ENCODE measurements at regions not wholly inside any gene's neighbourhood (a gene's known extent, or its start where the extent isn't known, plus 50 kb on each side); places are given as distances from the start of the nearest gene placed in this dataset.

DNA sequence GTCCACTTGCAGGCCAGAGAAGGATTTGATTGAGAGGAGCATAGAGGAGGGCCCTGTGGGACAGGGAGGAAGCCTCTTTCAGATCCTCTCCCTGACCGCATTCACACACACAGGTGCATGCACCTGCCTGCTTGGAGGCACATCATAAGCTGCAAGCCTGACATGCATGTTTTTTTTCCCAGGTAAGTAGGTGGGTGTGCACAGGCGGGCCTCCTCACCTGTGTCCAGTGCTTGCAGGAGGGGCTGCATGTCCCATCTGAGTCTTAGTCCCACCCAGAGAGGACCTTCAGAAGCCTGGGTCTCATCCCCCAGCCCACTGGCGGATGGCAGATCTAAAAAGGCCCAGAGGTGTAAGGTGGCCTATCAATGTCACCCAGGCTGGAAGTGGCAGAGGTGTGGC lies 130.8 kb downstream of the TMEM132E start:
- DNase-seq = no peak
- no peaks in the 10 kb centered on the region for H3K36me3 ChIP-seq (ENCODE audit: low read depth)
- TF ChIP-seq, protein P1, sequence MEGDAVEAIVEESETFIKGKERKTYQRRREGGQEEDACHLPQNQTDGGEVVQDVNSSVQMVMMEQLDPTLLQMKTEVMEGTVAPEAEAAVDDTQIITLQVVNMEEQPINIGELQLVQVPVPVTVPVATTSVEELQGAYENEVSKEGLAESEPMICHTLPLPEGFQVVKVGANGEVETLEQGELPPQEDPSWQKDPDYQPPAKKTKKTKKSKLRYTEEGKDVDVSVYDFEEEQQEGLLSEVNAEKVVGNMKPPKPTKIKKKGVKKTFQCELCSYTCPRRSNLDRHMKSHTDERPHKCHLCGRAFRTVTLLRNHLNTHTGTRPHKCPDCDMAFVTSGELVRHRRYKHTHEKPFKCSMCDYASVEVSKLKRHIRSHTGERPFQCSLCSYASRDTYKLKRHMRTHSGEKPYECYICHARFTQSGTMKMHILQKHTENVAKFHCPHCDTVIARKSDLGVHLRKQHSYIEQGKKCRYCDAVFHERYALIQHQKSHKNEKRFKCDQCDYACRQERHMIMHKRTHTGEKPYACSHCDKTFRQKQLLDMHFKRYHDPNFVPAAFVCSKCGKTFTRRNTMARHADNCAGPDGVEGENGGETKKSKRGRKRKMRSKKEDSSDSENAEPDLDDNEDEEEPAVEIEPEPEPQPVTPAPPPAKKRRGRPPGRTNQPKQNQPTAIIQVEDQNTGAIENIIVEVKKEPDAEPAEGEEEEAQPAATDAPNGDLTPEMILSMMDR (IDR thresholded peaks at IDR 0.05) = no peak
- no peaks in the 10 kb centered on the region for H3K4me1 ChIP-seq (ENCODE audit: low read depth)
- H3K9me3 ChIP-seq = no peaks in the 10 kb centered on the region
- no peak for ATAC-seq
- H3K4me3 ChIP-seq = no peak overlapping the region
- intact Hi-C loops (cut with DNase I, micrococcal nuclease) = no loop called here

- Histone ChIP-seq H3K36me3 (ENCODE audit: low read depth) (no peaks in the 10 kb centered on the region), H3K4me3 (no peak overlapping the region), H3K4me1 (ENCODE audit: low read depth) (no peaks in the 10 kb centered on the region), H3K9me3 (no peaks in the 10 kb centered on the region)
- ATAC-seq (no peak), DNase-seq (no peak)
- TF ChIP-seq, protein P1 (IDR thresholded peaks at IDR 0.05) = no peak
- intact Hi-C loops (cut with DNase I, micrococcal nuclease) = no loop called here
These were observed 129.9 kb downstream of the TMEM132E start for GRCh38 chr17:34709158-34709754.

DNA sequence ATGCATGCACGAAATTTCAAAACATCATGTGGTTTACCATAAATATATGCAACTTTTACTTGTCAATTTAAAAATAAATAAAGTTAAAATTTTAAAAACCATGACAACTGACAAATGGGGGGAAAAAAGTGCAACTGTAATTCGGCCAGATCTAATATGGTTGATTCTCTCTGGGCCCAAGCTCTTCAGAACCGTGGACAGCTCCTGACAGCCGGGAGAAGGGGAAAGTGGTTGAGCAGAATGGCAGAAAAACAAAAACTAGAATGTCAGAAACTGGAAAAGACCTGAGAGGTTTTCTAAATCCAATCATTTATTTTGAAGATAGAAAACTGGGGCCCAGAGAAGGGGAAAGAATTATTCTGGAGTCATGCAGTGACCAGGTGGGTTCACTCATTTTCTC lies 126.6 kb downstream of the TMEM132E start:
- TF ChIP-seq, protein P1 (IDR thresholded peaks at IDR 0.05) = no peak
- no peak for ATAC-seq
- H3K36me3 ChIP-seq (ENCODE audit: low read depth) = no peaks in the 10 kb centered on the region
- no peaks in the 10 kb centered on the region for H3K4me1 ChIP-seq (ENCODE audit: low read depth)
- no peaks in the 10 kb centered on the region for H3K9me3 ChIP-seq
- peak in 1 of 3 donors; percentile 32 for DNase-seq
- no peak overlapping the region for H3K4me3 ChIP-seq
- intact Hi-C loops (cut with DNase I, micrococcal nuclease) = no loop called here

DNA sequence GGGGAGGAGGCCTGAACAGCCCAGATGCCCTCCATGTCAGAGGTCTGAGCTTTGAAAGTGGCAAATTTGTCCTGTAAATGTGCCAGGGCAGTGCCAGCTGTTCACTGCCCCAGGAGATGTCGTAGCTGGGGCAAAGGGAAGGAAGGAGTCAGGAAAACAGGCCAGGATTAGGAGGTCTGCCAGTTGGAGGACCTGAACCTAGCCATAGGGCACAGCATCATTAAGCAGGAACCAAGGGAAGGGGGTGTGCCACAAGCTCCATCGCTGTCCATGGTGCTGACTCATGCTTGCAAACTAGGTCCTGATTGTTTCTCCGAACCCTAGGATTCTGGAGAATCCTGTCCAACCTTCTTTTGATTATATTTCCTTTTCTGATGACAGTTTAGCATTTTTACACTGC lies 124.2 kb downstream of the TMEM132E start:
- Histone ChIP-seq H3K4me3 (no peak overlapping the region), H3K4me1 (ENCODE audit: low read depth) (no peaks in the 10 kb centered on the region), H3K36me3 (ENCODE audit: low read depth) (no peaks in the 10 kb centered on the region), H3K9me3 (no peaks in the 10 kb centered on the region)
- ATAC-seq (no peak), DNase-seq (peak in 1 of 3 donors; percentile 57)
- TF ChIP-seq, protein P1 (IDR thresholded peaks at IDR 0.05) = no peak
- intact Hi-C loops (cut with DNase I, micrococcal nuclease) = no loop called here

- H3K36me3 ChIP-seq (ENCODE audit: low read depth) = no peaks in the 10 kb centered on the region
- ATAC-seq = no peak
- no peaks in the 10 kb centered on the region for H3K9me3 ChIP-seq
- TF ChIP-seq, protein P1 (IDR thresholded peaks at IDR 0.05) = no peak
- intact Hi-C loops (cut with DNase I, micrococcal nuclease) = no loop called here
- DNase-seq = no peak
- no peak overlapping the region for H3K4me3 ChIP-seq
- H3K4me1 ChIP-seq (ENCODE audit: low read depth) = no peaks in the 10 kb centered on the region
These were observed 119.8 kb downstream of the TMEM132E start for GRCh38 chr17:34699181-34699580.

GRCh38 chr17:34692920-34693319 lies 113.5 kb downstream of the TMEM132E start:
- Histone ChIP-seq H3K4me3 (no peak overlapping the region), H3K4me1 (ENCODE audit: low read depth) (no peaks in the 10 kb centered on the region), H3K36me3 (ENCODE audit: low read depth) (no peaks in the 10 kb centered on the region), H3K9me3 (peaks cover 4% of the 10 kb centered on the region)
- intact Hi-C loops (cut with DNase I, micrococcal nuclease) = no loop called here
- TF ChIP-seq, protein P1 (IDR thresholded peaks at IDR 0.05) = no peak
- no peak for ATAC-seq
- DNase-seq = no peak
